ENCODE measurements at regions not wholly inside any gene's neighbourhood (a gene's known extent, or its start where the extent isn't known, plus 50 kb on each side); places are given as distances from the start of the nearest gene placed in this dataset.

- ChIA-PET POLR2A (no interaction called here), CTCF (no interaction called here)
- TF ChIP-seq EMX1 (CRISPR knock-in tag; IDR thresholded peaks at IDR 0.05) (no peak), ELF4 (CRISPR knock-in tag; IDR thresholded peaks at IDR 0.05; ENCODE audit: low read depth) (no peak), ZNF396 (CRISPR knock-in tag; IDR thresholded peaks at IDR 0.05; ENCODE audit: borderline replicate concordance) (no peak), ZNF317 (CRISPR knock-in tag; IDR thresholded peaks at IDR 0.05; ENCODE audit: borderline replicate concordance, low read depth) (no peak), MLX (CRISPR knock-in tag; IDR thresholded peaks at IDR 0.05) (no peak), ZSCAN18 (CRISPR knock-in tag; IDR thresholded peaks at IDR 0.05) (no peak), ZNF121 (CRISPR knock-in tag; IDR thresholded peaks at IDR 0.05) (no peak), TP53 (CRISPR knock-in tag; IDR thresholded peaks at IDR 0.05) (no peak), SOX15 (CRISPR knock-in tag; IDR thresholded peaks at IDR 0.05) (no peak), TEAD1 (CRISPR knock-in tag; IDR thresholded peaks at IDR 0.05) (no peak), ATF1 (CRISPR knock-in tag; IDR thresholded peaks at IDR 0.05) (no peak), USF1 (CRISPR knock-in tag; IDR thresholded peaks at IDR 0.05) (no peak), SMAD3 (CRISPR knock-in tag; IDR thresholded peaks at IDR 0.05; ENCODE audit: borderline replicate concordance) (no peak), PRDM15 (CRISPR knock-in tag; IDR thresholded peaks at IDR 0.05) (no peak), PREB (CRISPR knock-in tag; IDR thresholded peaks at IDR 0.05; ENCODE audit: borderline replicate concordance) (no peak), STAT6 (CRISPR knock-in tag; conservative IDR thresholded peaks at IDR 0.05; ENCODE audit: low read depth) (no peak), USF2 (CRISPR knock-in tag; IDR thresholded peaks at IDR 0.05) (no peak), ATF6 (CRISPR knock-in tag; IDR thresholded peaks at IDR 0.05) (no peak), FOXP1 (CRISPR knock-in tag; IDR thresholded peaks at IDR 0.05; ENCODE audit: borderline replicate concordance) (no peak)
- H3K4me1 Mint-ChIP-seq: peaks cover 36% of the 10 kb centered on the region
- H3K9me3 Mint-ChIP-seq: peaks cover 6% of the 10 kb centered on the region
- ATAC-seq: no peak
- no peaks in the 10 kb centered on the region for H3K36me3 Mint-ChIP-seq
- H3K27ac Mint-ChIP-seq: no peak overlapping the region
- H3K4me3 Mint-ChIP-seq: no peak overlapping the region
- no peak for DNase-seq (ENCODE audit: low spot score)
- peaks cover 39% of the 10 kb centered on the region for H3K27me3 Mint-ChIP-seq (ENCODE audit: low read depth)
These were observed 86.4 kb upstream of the DHRSX start for GRCh38 chrX:2587146-2587545.

Data from WTC11 (cell line).